Activated CD8-positive, alpha-beta T cell treated with anti-CD3 and anti-CD28 coated beads, Interleukin-2, amount 10 ng/mL, durations not matched to agents 7 days and 5 days (primary cell): ENCODE measurements at regions not wholly inside any gene's neighbourhood (a gene's known extent, or its start where the extent isn't known, plus 50 kb on each side); places are given as distances from the start of the nearest gene placed in this dataset.
"Not testable (repeated sequence)": the region's sequence is repeated elsewhere in the genome, so short reads cannot be mapped to it uniquely, and the experiment has no call there.

ENCODE experiments used
- ATAC-seq: fragments of 150-1000 bp; cut with Tn5 transposase; one replicate; pipeline ENCODE4 v1.10.0; 2021; ENCODE audit warnings: moderate library complexity
- CTCF ChIA-PET: fragments of 350-600 bp; sonication (Branson Sonifier 250); formaldehyde crosslinking; loops from one replicate; lab custom pipeline; 2021; ENCODE audit warnings: antibody characterized with exemption; lab: Charles Lee
- POLR2A ChIA-PET: fragments of 350-600 bp; sonication (Branson Sonifier 250); formaldehyde crosslinking; loops from one replicate; lab custom pipeline; 2021; ENCODE audit warnings: antibody characterized with exemption; lab: Charles Lee
- DNase-seq: peaks from one replicate; pipeline ENCODE4 v3.0.0-alpha.2; 2020
- H3K27ac Mint-ChIP-seq: one replicate; pipeline ENCODE4 v1.8.0; 2021; ENCODE audit warnings: mild to moderate bottlenecking, mixed read lengths
- H3K27me3 Mint-ChIP-seq: one replicate; pipeline ENCODE4 v1.8.0; 2021; ENCODE audit warnings: low read depth, mixed read lengths
- H3K36me3 Mint-ChIP-seq: one replicate; pipeline ENCODE4 v1.8.0; 2021; ENCODE audit warnings: low read depth, mixed read lengths
- H3K4me1 Mint-ChIP-seq: one replicate; pipeline ENCODE4 v1.8.0; 2021; ENCODE audit warnings: low read depth, mixed read lengths
- H3K4me3 Mint-ChIP-seq: one replicate; pipeline ENCODE4 v1.8.0; 2021; ENCODE audit warnings: mild to moderate bottlenecking, mixed read lengths
- H3K9me3 Mint-ChIP-seq: one replicate; pipeline ENCODE4 v1.8.0; 2022; ENCODE audit warnings: mixed read lengths; ENCODE audit not compliant: insufficient read depth

GRCh38 chr13:50419331-50419865, 404.2 kb downstream of the KCNRG start:
- DNase-seq, result no peak
- H3K27ac Mint-ChIP-seq, result no peak overlapping the region
- peaks cover 7% of the 10 kb centered on the region for H3K4me1 Mint-ChIP-seq
- ATAC-seq, result no peak
- H3K4me3 Mint-ChIP-seq, result no peak overlapping the region
- POLR2A ChIA-PET, result no interaction called here
- H3K27me3 Mint-ChIP-seq, result no peaks in the 10 kb centered on the region
- peaks cover 7% of the 10 kb centered on the region for H3K9me3 Mint-ChIP-seq
- CTCF ChIA-PET, result interaction anchor here (1.0 kb wide), 1 partner anchor 33 kb away, joined by 3 read pairs; no protein-coding TSS in a partner anchor
- H3K36me3 Mint-ChIP-seq, result peaks cover 3% of the 10 kb centered on the region

DNA sequence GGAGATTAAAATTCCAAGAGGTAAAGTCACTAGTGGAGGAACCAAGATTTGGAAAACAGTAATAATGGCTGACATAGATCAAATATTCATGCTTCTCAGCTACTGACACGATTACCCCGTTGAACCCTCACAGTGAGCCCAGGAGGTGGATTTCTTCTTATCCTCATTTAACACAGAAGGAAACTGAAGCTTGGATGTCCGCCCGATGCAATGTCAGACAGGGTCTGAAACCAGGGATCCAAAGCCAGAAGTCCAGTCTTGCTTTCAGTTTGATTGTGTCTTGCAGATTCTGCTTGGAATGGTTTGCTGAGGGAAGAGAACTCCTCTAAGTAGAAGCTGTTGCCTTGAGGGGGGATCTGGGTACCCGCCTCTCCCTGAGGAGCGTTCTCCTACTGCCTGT, 404.7 kb downstream of the KCNRG start:
- ChIA-PET CTCF (interaction anchor here (1.0 kb wide), 1 partner anchor 33 kb away, joined by 3 read pairs; no protein-coding TSS in a partner anchor), POLR2A (no interaction called here)
- no peak for DNase-seq
- no peak for ATAC-seq
- H3K4me1 Mint-ChIP-seq, result peaks cover 7% of the 10 kb centered on the region
- peaks cover 7% of the 10 kb centered on the region for H3K9me3 Mint-ChIP-seq
- H3K27me3 Mint-ChIP-seq, result no peaks in the 10 kb centered on the region
- peaks cover 3% of the 10 kb centered on the region for H3K36me3 Mint-ChIP-seq
- no peak overlapping the region for H3K27ac Mint-ChIP-seq
- no peak overlapping the region for H3K4me3 Mint-ChIP-seq

GRCh38 chr13:50420718-50421472, 405.7 kb downstream of the KCNRG start:
- ATAC-seq (no peak), DNase-seq (no peak)
- POLR2A ChIA-PET, result no interaction called here
- H3K4me1 Mint-ChIP-seq, result peaks cover 7% of the 10 kb centered on the region
- CTCF ChIA-PET, result no interaction called here
- H3K9me3 Mint-ChIP-seq, result no peaks in the 10 kb centered on the region
- H3K27ac Mint-ChIP-seq, result no peak overlapping the region
- H3K4me3 Mint-ChIP-seq, result no peak overlapping the region
- no peaks in the 10 kb centered on the region for H3K27me3 Mint-ChIP-seq
- no peaks in the 10 kb centered on the region for H3K36me3 Mint-ChIP-seq

- H3K4me3 Mint-ChIP-seq, result no peak overlapping the region
- H3K9me3 Mint-ChIP-seq, result no peaks in the 10 kb centered on the region
- H3K27me3 Mint-ChIP-seq, result no peaks in the 10 kb centered on the region
- ChIA-PET POLR2A (no interaction called here), CTCF (interaction anchor here (1.2 kb wide), 1 partner anchor 9 kb away, joined by 3 read pairs; no protein-coding TSS in a partner anchor)
- DNase-seq (no peak), ATAC-seq (no peak)
- H3K4me1 Mint-ChIP-seq, result peaks cover 7% of the 10 kb centered on the region
- H3K27ac Mint-ChIP-seq, result no peak overlapping the region
- no peaks in the 10 kb centered on the region for H3K36me3 Mint-ChIP-seq
Observed at GRCh38 chr13:50421473-50422130, 406.4 kb downstream of the KCNRG start.

- ATAC-seq, result no peak
- Mint-ChIP-seq H3K4me3 (no peak overlapping the region), H3K4me1 (peaks cover 7% of the 10 kb centered on the region), H3K36me3 (no peaks in the 10 kb centered on the region), H3K27me3 (no peaks in the 10 kb centered on the region), H3K27ac (no peak overlapping the region), H3K9me3 (no peaks in the 10 kb centered on the region)
- no peak for DNase-seq
- CTCF ChIA-PET, result interaction anchor here (0.9 to 1.2 kb wide), 2 partner anchors 10 to 13 kb away, joined by 3 read pairs; no protein-coding TSS in a partner anchor
- POLR2A ChIA-PET, result interaction anchor here (0.9 kb wide), 1 partner anchor 15 kb away, joined by 4 read pairs; no protein-coding TSS in a partner anchor
Observed at GRCh38 chr13:50422181-50423148, 407.2 kb downstream of the KCNRG start.

GRCh38 chr13:50424993-50425392, 409.7 kb downstream of the KCNRG start:
- POLR2A ChIA-PET, result interaction anchor here (0.5 kb wide), 1 partner anchor 1053 kb away, joined by 3 read pairs; no protein-coding TSS in a partner anchor
- DNase-seq (no peak), ATAC-seq (no peak)
- no peak overlapping the region for H3K4me3 Mint-ChIP-seq
- peaks cover 11% of the 10 kb centered on the region for H3K4me1 Mint-ChIP-seq
- H3K27me3 Mint-ChIP-seq, result no peaks in the 10 kb centered on the region
- H3K9me3 Mint-ChIP-seq, result no peaks in the 10 kb centered on the region
- CTCF ChIA-PET, result no interaction called here
- no peak overlapping the region for H3K27ac Mint-ChIP-seq
- no peaks in the 10 kb centered on the region for H3K36me3 Mint-ChIP-seq

DNA sequence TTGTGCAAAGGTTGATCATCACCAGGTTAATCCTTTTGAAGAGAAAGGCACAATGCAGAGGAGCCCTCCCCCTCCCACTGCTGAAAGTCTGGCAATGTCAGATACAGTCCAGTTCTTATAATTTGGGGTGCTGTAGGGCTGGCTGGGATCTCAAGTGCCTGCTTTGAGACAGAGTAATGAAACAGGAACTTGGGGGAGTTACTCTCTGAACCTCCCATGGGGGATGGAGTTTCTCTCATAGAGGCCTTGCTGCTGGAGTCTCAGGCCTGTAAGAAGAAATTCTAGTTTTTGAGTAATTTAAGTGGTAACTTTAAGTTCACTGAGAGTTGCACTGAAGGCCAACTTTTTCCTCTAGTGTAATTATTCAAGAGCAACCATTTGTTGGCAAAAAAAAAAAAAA, 410.5 kb downstream of the KCNRG start:
- Mint-ChIP-seq H3K4me1 (peaks cover 11% of the 10 kb centered on the region), H3K27me3 (no peaks in the 10 kb centered on the region), H3K9me3 (no peaks in the 10 kb centered on the region), H3K4me3 (no peak overlapping the region), H3K36me3 (no peaks in the 10 kb centered on the region), H3K27ac (no peak overlapping the region)
- no peak for ATAC-seq
- ChIA-PET CTCF (no interaction called here), POLR2A (interaction anchor here (0.5 kb wide), 1 partner anchor 1053 kb away, joined by 3 read pairs; no protein-coding TSS in a partner anchor)
- no peak for DNase-seq

DNA sequence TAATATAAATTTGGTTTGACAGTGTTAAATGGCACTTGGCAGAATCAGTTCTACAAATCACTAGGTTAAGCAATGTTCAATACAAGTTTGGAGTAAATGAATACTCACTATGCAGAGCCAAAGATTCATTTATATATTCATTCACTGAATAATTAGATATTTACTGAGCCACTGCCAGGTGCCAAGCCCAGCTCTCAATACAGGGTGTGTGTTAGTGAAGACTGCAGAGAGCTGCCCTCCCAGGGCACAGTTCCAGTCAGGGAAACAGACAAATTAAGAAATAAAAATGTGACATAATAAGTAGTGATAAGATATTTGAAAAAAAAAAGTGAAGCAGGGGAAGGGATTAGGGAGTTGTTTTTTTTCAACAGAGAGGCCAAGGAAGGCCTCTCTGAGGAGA, 411.7 kb downstream of the KCNRG start:
- Mint-ChIP-seq H3K9me3 (no peaks in the 10 kb centered on the region), H3K27me3 (peaks cover 2% of the 10 kb centered on the region), H3K4me1 (peaks cover 11% of the 10 kb centered on the region), H3K4me3 (no peak overlapping the region), H3K36me3 (no peaks in the 10 kb centered on the region), H3K27ac (no peak overlapping the region)
- DNase-seq (no peak), ATAC-seq (no peak)
- CTCF ChIA-PET, result interaction anchor here (0.7 kb wide), 1 partner anchor 13 kb away, joined by 3 read pairs; no protein-coding TSS in a partner anchor
- POLR2A ChIA-PET, result no interaction called here

DNA sequence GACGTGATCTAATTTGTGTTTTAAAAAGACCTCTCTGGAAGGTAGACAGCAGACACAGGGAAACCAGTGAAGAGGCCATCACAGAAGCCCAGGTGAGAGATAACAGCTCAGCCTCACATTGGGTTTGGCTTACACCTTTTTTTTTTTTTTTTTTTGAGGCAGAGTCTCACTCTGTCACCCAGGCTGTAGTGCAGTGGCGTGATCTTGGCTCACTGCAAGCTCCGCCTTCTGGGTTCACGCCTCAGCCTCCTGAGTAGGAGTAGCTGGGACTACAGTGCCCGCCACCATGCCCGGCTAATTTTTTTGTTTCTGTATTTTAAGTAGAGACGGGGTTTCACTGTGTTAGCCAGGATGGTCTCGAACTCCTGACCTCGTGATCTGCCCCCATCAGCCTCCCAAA, 412.3 kb downstream of the KCNRG start:
- H3K4me3 Mint-ChIP-seq, H3K9me3 Mint-ChIP-seq, H3K4me1 Mint-ChIP-seq, H3K27me3 Mint-ChIP-seq, H3K27ac Mint-ChIP-seq, H3K36me3 Mint-ChIP-seq, POLR2A ChIA-PET, DNase-seq, ATAC-seq: not testable (repeated sequence)
- CTCF ChIA-PET, result interaction anchor here (0.7 kb wide), 1 partner anchor 13 kb away, joined by 3 read pairs; no protein-coding TSS in a partner anchor

GRCh38 chr13:50428183-50428877, 413.1 kb downstream of the KCNRG start:
- Mint-ChIP-seq H3K27ac (no peak overlapping the region), H3K27me3 (peaks cover 4% of the 10 kb centered on the region), H3K36me3 (no peaks in the 10 kb centered on the region), H3K4me1 (peaks cover 4% of the 10 kb centered on the region), H3K4me3 (no peak overlapping the region), H3K9me3 (no peaks in the 10 kb centered on the region)
- ChIA-PET POLR2A (no interaction called here), CTCF (no interaction called here)
- no peak for DNase-seq
- no peak for ATAC-seq
